Tibial nerve (tissue), 4 donors: ENCODE measurements at regions not wholly inside any gene's neighbourhood (a gene's known extent, or its start where the extent isn't known, plus 50 kb on each side); places are given as distances from the start of the nearest gene placed in this dataset.

Experiments used
- DNase-seq, 2 donors: peaks; one replicate each; pipeline ENCODE4 v3.0.0-alpha.2; 2019; ENCODE audit warnings: low spot score in 2 of 2
- H3K27ac ChIP-seq, 4 donors: fragments of 200-600 bp; sonication (generic) in 3 of 4; one replicate each; pipeline ENCODE4 v1.5.1; 2017 to 2019; ENCODE audit warnings: mild to moderate bottlenecking in 1 of 4
- H3K27me3 ChIP-seq, 2 donors: fragments of 200-600 bp; sonication (generic) in 1 of 2; one replicate each; pipeline versions ENCODE4 v1.5.1 to v1.6.0; 2017 to 2019
- H3K36me3 ChIP-seq, 3 donors: fragments of 200-600 bp; sonication (generic); one replicate each; pipeline ENCODE4 v1.5.1; 2018 to 2019
- H3K4me1 ChIP-seq, 4 donors: fragments of 200-600 bp; sonication (generic) in 3 of 4; one replicate each; pipeline ENCODE4 v1.5.1; 2017 to 2019
- H3K4me3 ChIP-seq, 4 donors: fragments of 200-600 bp; sonication (generic) in 3 of 4; one replicate each; pipeline ENCODE4 v1.5.1; 2017 to 2019; ENCODE audit warnings: mild to moderate bottlenecking in 1 of 4, moderate library complexity in 1 of 4
- H3K9me3 ChIP-seq, 4 donors: fragments of 200-600 bp; sonication (generic) in 3 of 4; one replicate each; pipeline ENCODE4 v1.5.1; 2017 to 2019
- EP300 ChIP-seq, 2 donors: sonication (generic); formaldehyde crosslinking; IDR thresholded peaks; one replicate each; pipeline ENCODE4 v1.6.1; 2017; ENCODE audit warnings: antibody characterized with exemption in 2 of 2, mild to moderate bottlenecking in 1 of 2
- POLR2A ChIP-seq, 2 donors: fragments of 450-650 bp; IDR thresholded peaks; one replicate each; pipeline ENCODE4 v1.6.1; 2017; ENCODE audit warnings: antibody characterized with exemption in 2 of 2, mild to moderate bottlenecking in 2 of 2, moderate library complexity in 2 of 2
- WGBS, 2 donors: methylation state at CpG; one replicate each; pipeline ENCODE4 v1.1.5; 2018; 5-methylcytosine and 5-hydroxymethylcytosine counted together
- TF ChIP-seq, protein P1 (sequence below), 5 experiments: fragments of 200-600 bp in 3 of 5; fragments of 450-650 bp in 2 of 5; sonication (generic) in 3 of 5; IDR thresholded peaks; one replicate each; pipeline ENCODE4 v1.5.1; 2016 to 2019; ENCODE audit warnings: antibody characterized with exemption in 5 of 5, mild to moderate bottlenecking in 3 of 5, moderate library complexity in 2 of 5

DNA sequence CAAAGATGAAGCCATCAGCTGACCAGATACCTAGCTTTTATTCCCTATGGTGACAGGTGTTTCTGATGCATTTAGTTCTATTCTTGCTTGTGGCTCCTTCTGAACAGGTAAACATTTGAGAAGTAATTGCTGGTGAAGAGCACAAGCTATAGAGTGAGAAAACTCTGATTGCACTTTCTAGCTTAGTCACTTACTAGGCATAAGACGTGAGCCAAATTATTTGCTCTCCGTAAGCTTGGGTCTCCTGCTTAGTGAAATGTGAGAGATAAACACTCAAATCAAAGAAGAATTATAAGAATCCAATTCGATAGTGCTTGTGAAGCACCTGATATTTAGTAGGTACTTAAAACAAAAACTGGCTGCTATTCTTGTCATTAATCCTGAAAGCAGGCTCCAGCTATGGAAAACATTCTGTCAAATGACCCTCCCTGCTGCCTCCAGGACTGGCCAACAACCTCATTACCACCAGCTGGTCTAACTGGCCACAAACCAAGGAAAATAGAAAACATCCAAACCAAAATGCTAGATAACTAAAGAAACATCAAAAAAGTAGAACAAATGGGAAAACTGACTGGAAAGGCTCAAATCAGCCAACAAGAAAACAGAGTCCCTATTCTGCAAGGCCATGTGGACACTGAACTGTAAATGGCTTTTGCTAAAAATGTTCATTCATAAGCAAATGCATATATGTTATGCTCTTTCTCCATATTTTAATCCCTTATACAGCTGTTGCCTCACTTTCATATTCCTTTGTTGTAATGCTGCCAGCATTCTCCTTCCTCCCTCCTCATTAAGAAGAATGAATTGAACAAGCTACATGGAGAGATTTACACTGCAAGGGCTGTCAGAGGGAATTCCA is 616.1 kb downstream of the DTWD2 start:
- TF ChIP-seq, protein P1, sequence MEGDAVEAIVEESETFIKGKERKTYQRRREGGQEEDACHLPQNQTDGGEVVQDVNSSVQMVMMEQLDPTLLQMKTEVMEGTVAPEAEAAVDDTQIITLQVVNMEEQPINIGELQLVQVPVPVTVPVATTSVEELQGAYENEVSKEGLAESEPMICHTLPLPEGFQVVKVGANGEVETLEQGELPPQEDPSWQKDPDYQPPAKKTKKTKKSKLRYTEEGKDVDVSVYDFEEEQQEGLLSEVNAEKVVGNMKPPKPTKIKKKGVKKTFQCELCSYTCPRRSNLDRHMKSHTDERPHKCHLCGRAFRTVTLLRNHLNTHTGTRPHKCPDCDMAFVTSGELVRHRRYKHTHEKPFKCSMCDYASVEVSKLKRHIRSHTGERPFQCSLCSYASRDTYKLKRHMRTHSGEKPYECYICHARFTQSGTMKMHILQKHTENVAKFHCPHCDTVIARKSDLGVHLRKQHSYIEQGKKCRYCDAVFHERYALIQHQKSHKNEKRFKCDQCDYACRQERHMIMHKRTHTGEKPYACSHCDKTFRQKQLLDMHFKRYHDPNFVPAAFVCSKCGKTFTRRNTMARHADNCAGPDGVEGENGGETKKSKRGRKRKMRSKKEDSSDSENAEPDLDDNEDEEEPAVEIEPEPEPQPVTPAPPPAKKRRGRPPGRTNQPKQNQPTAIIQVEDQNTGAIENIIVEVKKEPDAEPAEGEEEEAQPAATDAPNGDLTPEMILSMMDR (IDR thresholded peaks at IDR 0.05): no peak
- peak in 1 of 2 donors; percentile 46 for TF ChIP-seq EP300 (IDR thresholded peaks at IDR 0.05)
- peak in 1 of 2 donors; percentile 33 for DNase-seq
- H3K27ac ChIP-seq: no peak overlapping the region
- H3K4me1 ChIP-seq: peaks cover 0 to 11% (median 0%) of the 10 kb centered on the region in 4 donors
- no peaks in the 10 kb centered on the region for H3K27me3 ChIP-seq
- no peak overlapping the region for H3K4me3 ChIP-seq
- WGBS, 2 donors: 64 to 72% methylated on average over 3 of the region's 3 CpGs
- H3K36me3 ChIP-seq: no peaks in the 10 kb centered on the region
- no peaks in the 10 kb centered on the region for H3K9me3 ChIP-seq

DNA sequence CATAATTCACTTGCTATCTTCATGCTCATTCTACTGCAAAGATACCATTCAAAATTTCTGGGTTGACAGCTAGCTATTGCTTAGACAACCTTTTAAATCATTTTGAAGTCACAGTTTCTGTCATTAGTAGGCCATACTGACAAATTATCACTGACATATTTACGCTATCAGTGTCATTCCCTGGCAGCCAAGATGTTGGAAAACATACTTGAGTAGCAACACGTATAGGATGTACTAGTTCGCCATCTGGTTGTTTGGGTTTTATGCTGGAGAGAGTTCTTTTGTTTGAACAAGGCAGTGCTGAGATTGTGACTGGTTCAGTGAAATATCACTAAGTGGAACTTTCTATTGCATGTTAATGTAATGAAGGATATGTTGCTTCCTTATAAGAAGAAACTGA is 621.9 kb downstream of the DTWD2 start:
- TF ChIP-seq EP300 (IDR thresholded peaks at IDR 0.05) (no peak), POLR2A (IDR thresholded peaks at IDR 0.05) (no peak)
- TF ChIP-seq, protein P1 (IDR thresholded peaks at IDR 0.05): no peak
- no peaks in the 10 kb centered on the region for H3K27me3 ChIP-seq

DNA sequence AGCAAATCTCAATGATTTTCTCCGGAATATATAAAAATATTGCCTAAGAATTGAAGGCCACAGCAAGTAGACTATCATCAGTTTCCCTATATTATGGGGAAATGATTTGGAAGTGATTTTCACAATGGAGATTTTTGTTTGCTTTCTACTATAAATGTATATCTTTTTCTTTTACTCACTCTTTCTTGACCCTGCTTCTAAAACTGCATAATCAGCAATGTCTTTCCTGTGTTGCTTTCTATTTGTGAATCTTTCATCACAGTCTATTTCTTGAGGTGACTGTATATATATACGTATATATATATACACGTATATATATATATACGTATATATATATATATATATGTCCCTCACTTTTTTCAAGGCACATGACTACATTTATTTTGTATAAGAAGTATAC is 622.6 kb downstream of the DTWD2 start:
- H3K27ac ChIP-seq: no peak overlapping the region
- TF ChIP-seq POLR2A (IDR thresholded peaks at IDR 0.05): no peak
- no peak for TF ChIP-seq EP300 (IDR thresholded peaks at IDR 0.05)
- TF ChIP-seq, protein P1 (IDR thresholded peaks at IDR 0.05): no peak
- no peaks in the 10 kb centered on the region for H3K27me3 ChIP-seq
- H3K36me3 ChIP-seq: no peaks in the 10 kb centered on the region
- 86 to 88% methylated on average over 4 of the region's 4 CpGs for WGBS, 2 donors
- H3K4me1 ChIP-seq: no peaks in the 10 kb centered on the region
- no peak overlapping the region for H3K4me3 ChIP-seq
- DNase-seq: no peak
- H3K9me3 ChIP-seq: no peaks in the 10 kb centered on the region

More for the DNA sequence above, 621.9 kb downstream of the DTWD2 start:
- 91 to 92% methylated on average over 3 of the region's 3 CpGs for WGBS, 2 donors
- H3K27ac ChIP-seq: no peak overlapping the region
- no peak for DNase-seq
- no peaks in the 10 kb centered on the region for H3K36me3 ChIP-seq
- no peaks in the 10 kb centered on the region for H3K9me3 ChIP-seq
- no peaks in the 10 kb centered on the region for H3K4me1 ChIP-seq
- no peak overlapping the region for H3K4me3 ChIP-seq

DNA sequence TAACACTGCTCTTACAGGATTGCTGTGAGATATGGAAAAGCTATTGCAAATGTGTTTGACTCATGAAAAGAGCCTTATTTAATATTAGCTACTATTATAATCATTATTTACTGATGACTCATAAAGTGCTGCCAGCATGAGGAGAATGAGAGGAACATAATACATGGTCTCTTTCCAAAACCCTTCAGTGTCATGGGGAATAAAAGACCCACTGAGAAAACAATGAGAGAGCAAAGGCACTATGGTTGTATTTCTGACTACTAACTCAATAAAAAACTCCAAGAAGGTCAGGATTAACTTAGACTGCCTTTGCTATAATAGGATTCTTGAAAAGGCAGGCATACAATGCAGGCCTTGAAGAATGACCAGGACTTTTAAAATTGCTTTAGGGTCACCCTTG is 633.5 kb downstream of the DTWD2 start:
- H3K27ac ChIP-seq: peak overlapping the region in 2 of 4 donors; percentile 44 to 53
- no peaks in the 10 kb centered on the region for H3K27me3 ChIP-seq
- no peaks in the 10 kb centered on the region for H3K36me3 ChIP-seq
- no peak for TF ChIP-seq EP300 (IDR thresholded peaks at IDR 0.05)
- TF ChIP-seq, protein P1 (IDR thresholded peaks at IDR 0.05): no peak
- TF ChIP-seq POLR2A (IDR thresholded peaks at IDR 0.05): no peak
- H3K9me3 ChIP-seq: no peaks in the 10 kb centered on the region
- no peak for DNase-seq
- H3K4me1 ChIP-seq: peaks cover 0 to 11% (median 4%) of the 10 kb centered on the region in 4 donors
- no peak overlapping the region for H3K4me3 ChIP-seq

DNA sequence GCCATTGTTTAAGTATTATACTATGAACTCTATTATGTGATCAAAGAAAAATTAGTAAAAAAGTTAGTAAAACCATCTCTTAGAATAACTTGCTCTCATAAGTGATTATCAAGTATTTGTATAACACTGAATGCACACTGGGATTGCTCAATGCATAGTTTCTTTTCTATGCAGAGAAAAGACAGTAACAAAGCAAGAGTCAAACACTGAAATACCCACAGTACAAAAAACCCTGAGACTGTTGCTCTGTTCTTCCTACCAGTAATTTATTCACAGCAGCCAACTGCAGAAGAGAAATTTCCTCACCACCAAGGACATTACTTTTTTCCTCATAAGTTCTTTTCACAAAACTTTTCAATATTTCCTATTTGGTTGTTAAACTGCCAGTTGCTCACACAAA is 634.4 kb downstream of the DTWD2 start:
- no peak for DNase-seq
- H3K36me3 ChIP-seq: no peaks in the 10 kb centered on the region
- H3K9me3 ChIP-seq: no peaks in the 10 kb centered on the region
- no peaks in the 10 kb centered on the region for H3K27me3 ChIP-seq
- peak overlapping the region in 1 of 4 donors; percentile 30 for H3K27ac ChIP-seq
- TF ChIP-seq EP300 (IDR thresholded peaks at IDR 0.05) (no peak), POLR2A (IDR thresholded peaks at IDR 0.05) (no peak)
- TF ChIP-seq, protein P1 (IDR thresholded peaks at IDR 0.05): no peak
- H3K4me1 ChIP-seq: peaks cover 0 to 11% (median 4%) of the 10 kb centered on the region in 4 donors
- no peak overlapping the region for H3K4me3 ChIP-seq
